ENCODE measurements at regions not wholly inside any gene's neighbourhood (a gene's known extent, or its start where the extent isn't known, plus 50 kb on each side); places are given as distances from the start of the nearest gene placed in this dataset.
A peak's percentile ranks its signal among the peaks of the same experiment; 100 is the strongest.

- Histone ChIP-seq H3K36me3 (no peaks in the 10 kb centered on the region), H3K9me3 (no peaks in the 10 kb centered on the region), H3K27ac (peak overlapping the region in 1 of 3 donors; percentile 20), H3K27me3 (no peaks in the 10 kb centered on the region), H3K4me1 (no peaks in the 10 kb centered on the region), H3K4me3 (no peak overlapping the region)
- 35% methylated on average over 6 of the region's 6 CpGs for WGBS (ENCODE audit: insufficient coverage, low coverage, low lambda C conversion rate, missing lambda C conversion rate)
- ATAC-seq (peak; percentile 73 to 82 (median 75)), DNase-seq (no peak)
- intact Hi-C loops (cut with DNase I): no loop called here
- no peak for TF ChIP-seq POLR2A (IDR thresholded peaks at IDR 0.05)
- TF ChIP-seq CTCF (IDR thresholded peaks at IDR 0.05): no peak
Observed at GRCh38 chr13:48906200-48906599, 69.5 kb upstream of the FNDC3A start.

- no peak for TF ChIP-seq CTCF (IDR thresholded peaks at IDR 0.05)
- TF ChIP-seq POLR2A (IDR thresholded peaks at IDR 0.05): no peak
- ATAC-seq: peak in 3 of 4 donors; percentile 8 to 43 (median 30)
- no peak for DNase-seq
- Histone ChIP-seq H3K27me3 (no peaks in the 10 kb centered on the region), H3K27ac (no peak overlapping the region), H3K4me1 (no peaks in the 10 kb centered on the region), H3K9me3 (no peaks in the 10 kb centered on the region), H3K4me3 (no peak overlapping the region), H3K36me3 (no peaks in the 10 kb centered on the region)
- intact Hi-C loops (cut with DNase I): no loop called here
- WGBS (ENCODE audit: insufficient coverage, low coverage, low lambda C conversion rate, missing lambda C conversion rate): 41% methylated on average over 2 of the region's 2 CpGs
Observed at GRCh38 chr13:48908381-48909055, 67.2 kb upstream of the FNDC3A start.

- no peak overlapping the region for H3K4me3 ChIP-seq
- H3K27ac ChIP-seq: no peak overlapping the region
- no peaks in the 10 kb centered on the region for H3K9me3 ChIP-seq
- ATAC-seq (peak; percentile 74 to 88 (median 76)), DNase-seq (peak; percentile 66 to 76 (median 71))
- no peak for TF ChIP-seq POLR2A (IDR thresholded peaks at IDR 0.05)
- no peak for TF ChIP-seq CTCF (IDR thresholded peaks at IDR 0.05)
- H3K27me3 ChIP-seq: no peaks in the 10 kb centered on the region
- 27% methylated on average over 2 of the region's 2 CpGs for WGBS (ENCODE audit: insufficient coverage, low coverage, low lambda C conversion rate, missing lambda C conversion rate)
- intact Hi-C loops (cut with DNase I): no loop called here
- no peaks in the 10 kb centered on the region for H3K36me3 ChIP-seq
- no peaks in the 10 kb centered on the region for H3K4me1 ChIP-seq
Observed at GRCh38 chr13:48909056-48909389, 66.7 kb upstream of the FNDC3A start.

- no peak for ATAC-seq
- TF ChIP-seq POLR2A (IDR thresholded peaks at IDR 0.05) (no peak), CTCF (IDR thresholded peaks at IDR 0.05) (no peak)
- no peak for DNase-seq
- intact Hi-C loops (cut with DNase I): no loop called here
- Histone ChIP-seq H3K27me3 (no peaks in the 10 kb centered on the region), H3K9me3 (no peaks in the 10 kb centered on the region), H3K4me1 (no peaks in the 10 kb centered on the region), H3K27ac (no peak overlapping the region), H3K4me3 (no peak overlapping the region), H3K36me3 (no peaks in the 10 kb centered on the region)
- 28% methylated on average over 2 of the region's 2 CpGs for WGBS (ENCODE audit: insufficient coverage, low coverage, low lambda C conversion rate, missing lambda C conversion rate)
Observed at GRCh38 chr13:48910686-48911085, 65.0 kb upstream of the FNDC3A start.

- no peak overlapping the region for H3K4me3 ChIP-seq
Observed at GRCh38 chr13:48919751-48920150, 56.0 kb upstream of the FNDC3A start.

More at GRCh38 chr13:48919751-48920150, 56.0 kb upstream of the FNDC3A start:
- WGBS (ENCODE audit: insufficient coverage, low coverage, low lambda C conversion rate, missing lambda C conversion rate): 50% methylated on average over 1 of the region's 1 CpG
- H3K36me3 ChIP-seq: no peaks in the 10 kb centered on the region
- no peaks in the 10 kb centered on the region for H3K4me1 ChIP-seq
- DNase-seq: no peak
- H3K27ac ChIP-seq: no peak overlapping the region
- TF ChIP-seq POLR2A (IDR thresholded peaks at IDR 0.05) (no peak), CTCF (IDR thresholded peaks at IDR 0.05) (no peak)
- H3K9me3 ChIP-seq: no peaks in the 10 kb centered on the region
- ATAC-seq: no peak
- intact Hi-C loops (cut with DNase I): no loop called here
- no peaks in the 10 kb centered on the region for H3K27me3 ChIP-seq

Data from right lobe of liver (tissue), 6 donors.